ENCODE measurements at regions not wholly inside any gene's neighbourhood (a gene's known extent, or its start where the extent isn't known, plus 50 kb on each side); places are given as distances from the start of the nearest gene placed in this dataset.

GRCh38 chr3:55413236-55413635 is 73.9 kb downstream of the WNT5A start:
- intact Hi-C loops (cut with DNase I), result no loop called here
- DNase-seq (no peak), ATAC-seq (no peak)

- intact Hi-C loops (cut with DNase I), result no loop called here
- DNase-seq, result no peak
- ATAC-seq, result no peak
Measured at GRCh38 chr3:55412545-55412944, 74.6 kb downstream of the WNT5A start.

- ATAC-seq (no peak), DNase-seq (no peak)
- intact Hi-C loops (cut with DNase I), result no loop called here
Measured at GRCh38 chr3:55409806-55410205, 77.3 kb downstream of the WNT5A start.

- intact Hi-C loops (cut with DNase I), result no loop called here
- DNase-seq, result no peak
- no peak for ATAC-seq
Measured at GRCh38 chr3:55408193-55408826, 78.8 kb downstream of the WNT5A start.

GRCh38 chr3:55407426-55407820 is 79.7 kb downstream of the WNT5A start:
- no peak for DNase-seq
- ATAC-seq, result no peak
- intact Hi-C loops (cut with DNase I), result no loop called here

- ATAC-seq, result no peak
- intact Hi-C loops (cut with DNase I), result no loop called here
- DNase-seq, result no peak
Measured at GRCh38 chr3:55406696-55407425, 80.2 kb downstream of the WNT5A start.

- intact Hi-C loops (cut with DNase I), result no loop called here
- ATAC-seq (no peak), DNase-seq (no peak)
Measured at GRCh38 chr3:55405436-55405835, 81.7 kb downstream of the WNT5A start.

GRCh38 chr3:55402886-55403609 is 84.1 kb downstream of the WNT5A start:
- no peak for DNase-seq
- ATAC-seq, result no peak
- intact Hi-C loops (cut with DNase I), result no loop called here

- intact Hi-C loops (cut with DNase I), result no loop called here
- ATAC-seq (no peak), DNase-seq (no peak)
Measured at GRCh38 chr3:55380561-55380960, 106.5 kb downstream of the WNT5A start.

- intact Hi-C loops (cut with DNase I), result no loop called here
- DNase-seq, result no peak
- ATAC-seq, result no peak
Measured at GRCh38 chr3:55376753-55377347, 110.3 kb downstream of the WNT5A start.

- no peak for DNase-seq
- intact Hi-C loops (cut with DNase I), result no loop called here
Measured at GRCh38 chr3:55373423-55373822, 113.7 kb downstream of the WNT5A start.

GRCh38 chr3:55370272-55370671 is 116.8 kb downstream of the WNT5A start:
- ATAC-seq (no peak), DNase-seq (no peak)
- intact Hi-C loops (cut with DNase I), result no loop called here

More at GRCh38 chr3:55373423-55373822, 113.7 kb downstream of the WNT5A start:
- ATAC-seq, result no peak

GRCh38 chr3:55369141-55369847 is 117.8 kb downstream of the WNT5A start:
- no peak for ATAC-seq
- DNase-seq, result no peak
- intact Hi-C loops (cut with DNase I), result no loop called here

GRCh38 chr3:55368366-55368765 is 118.7 kb downstream of the WNT5A start:
- intact Hi-C loops (cut with DNase I), result no loop called here
- no peak for DNase-seq
- no peak for ATAC-seq

- DNase-seq (no peak), ATAC-seq (no peak)
- intact Hi-C loops (cut with DNase I), result no loop called here
Measured at GRCh38 chr3:55367384-55367783, 119.7 kb downstream of the WNT5A start.

GRCh38 chr3:55364421-55364820 is 122.7 kb downstream of the WNT5A start:
- DNase-seq (no peak), ATAC-seq (no peak)
- intact Hi-C loops (cut with DNase I), result no loop called here

GRCh38 chr3:55362210-55362960 is 124.7 kb downstream of the WNT5A start:
- ATAC-seq (no peak), DNase-seq (no peak)
- intact Hi-C loops (cut with DNase I), result no loop called here

GRCh38 chr3:55357796-55358195 is 129.3 kb downstream of the WNT5A start:
- intact Hi-C loops (cut with DNase I), result no loop called here
- no peak for DNase-seq
- no peak for ATAC-seq

- no peak for ATAC-seq
- intact Hi-C loops (cut with DNase I), result no loop called here
- no peak for DNase-seq
Measured at GRCh38 chr3:55352668-55353067, 134.4 kb downstream of the WNT5A start.

Measured in left cardiac atrium (tissue), 4 donors.